WTC11 (cell line): ENCODE measurements at regions not wholly inside any gene's neighbourhood (a gene's known extent, or its start where the extent isn't known, plus 50 kb on each side); places are given as distances from the start of the nearest gene placed in this dataset.

Experiments used
- ATAC-seq: fragments of 200-7000 bp; cut with Tn5 transposase; 2 replicates; pipeline ENCODE4 v1.10.0; 2021; ENCODE audit warnings: mild to moderate bottlenecking, moderate library complexity
- CTCF ChIA-PET: fragments of 300-600 bp; sonication (Branson Sonifier 250); formaldehyde crosslinking; loops from one replicate; lab custom pipeline; 2021; ENCODE audit warnings: antibody characterized with exemption; lab: Charles Lee
- POLR2A ChIA-PET: fragments of 350-600 bp; sonication (Branson Sonifier 250); formaldehyde crosslinking; loops from one replicate; lab custom pipeline; 2021; ENCODE audit warnings: antibody characterized with exemption; lab: Charles Lee
- DNase-seq: peaks from one replicate; pipeline ENCODE4 v3.0.0; 2021; ENCODE audit warnings: low spot score
- H3K27ac Mint-ChIP-seq: 2 replicates; pipeline ENCODE4 v1.8.0; 2021; ENCODE audit warnings: mixed read lengths
- H3K27me3 Mint-ChIP-seq: 2 replicates; pipeline ENCODE4 v1.8.0; 2021; ENCODE audit warnings: low read depth, mild to moderate bottlenecking, moderate library complexity, mixed read lengths
- H3K36me3 Mint-ChIP-seq: 2 replicates; pipeline ENCODE4 v1.8.0; 2021; ENCODE audit warnings: mixed read lengths
- H3K4me1 Mint-ChIP-seq: 2 replicates; pipeline ENCODE4 v1.8.0; 2022; ENCODE audit warnings: mixed read lengths
- H3K4me3 Mint-ChIP-seq: 2 replicates; pipeline ENCODE4 v1.8.0; 2021; ENCODE audit warnings: mild to moderate bottlenecking, moderate library complexity, mixed read lengths
- H3K9me3 Mint-ChIP-seq: 2 replicates; pipeline ENCODE4 v1.8.0; 2021; ENCODE audit warnings: mixed read lengths
- CBFB ChIP-seq: sonication (generic); formaldehyde crosslinking; IDR thresholded peaks from 2 replicates; pipeline ENCODE4 v1.8.1; 2022; ENCODE audit warnings: mild to moderate bottlenecking, low read depth, missing genetic modification reagents
- EMX1 ChIP-seq: fragments of 250-450 bp; sonication (Bioruptor Pico); IDR thresholded peaks from 2 replicates; pipeline ENCODE4 v1.8.0; 2021; ENCODE audit warnings: mild to moderate bottlenecking
- ESRRA ChIP-seq: sonication (generic); formaldehyde crosslinking; IDR thresholded peaks from 2 replicates; pipeline ENCODE4 v1.8.1; 2022; ENCODE audit warnings: mild to moderate bottlenecking, missing genetic modification reagents, borderline replicate concordance
- FOXK1 ChIP-seq: sonication (generic); formaldehyde crosslinking; IDR thresholded peaks from 2 replicates; pipeline ENCODE4 v1.8.0; 2022; ENCODE audit warnings: mild to moderate bottlenecking, moderate library complexity, missing genetic modification reagents
- FOXP1 ChIP-seq: sonication (generic); formaldehyde crosslinking; IDR thresholded peaks from 2 replicates; pipeline ENCODE4 v1.8.0; 2022; ENCODE audit warnings: missing genetic modification reagents, mild to moderate bottlenecking, moderate library complexity, borderline replicate concordance
- GABPB1 ChIP-seq: sonication (generic); formaldehyde crosslinking; IDR thresholded peaks from 2 replicates; pipeline ENCODE4 v1.8.1; 2023; ENCODE audit warnings: mild to moderate bottlenecking, missing genetic modification reagents
- NR1H2 ChIP-seq: sonication (generic); formaldehyde crosslinking; IDR thresholded peaks from 2 replicates; pipeline ENCODE4 v1.9.0; 2021; ENCODE audit warnings: mild to moderate bottlenecking, moderate library complexity, missing genetic modification reagents
- PRDM15 ChIP-seq: sonication (generic); formaldehyde crosslinking; IDR thresholded peaks from 2 replicates; pipeline ENCODE4 v1.8.0; 2022; ENCODE audit warnings: missing genetic modification reagents
- PREB ChIP-seq: sonication (generic); formaldehyde crosslinking; IDR thresholded peaks from 2 replicates; pipeline ENCODE4 v1.8.1; 2022; ENCODE audit warnings: mild to moderate bottlenecking, missing genetic modification reagents, moderate library complexity, borderline replicate concordance
- RELA ChIP-seq: sonication (generic); formaldehyde crosslinking; IDR thresholded peaks from 2 replicates; pipeline ENCODE4 v1.8.1; 2022; ENCODE audit warnings: missing genetic modification reagents, mild to moderate bottlenecking, borderline replicate concordance
- ZBTB21 ChIP-seq: sonication (generic); formaldehyde crosslinking; IDR thresholded peaks from 2 replicates; pipeline ENCODE4 v1.8.1; 2023; ENCODE audit warnings: mild to moderate bottlenecking, missing genetic modification reagents, borderline replicate concordance
- ZBTB43 ChIP-seq: sonication (generic); formaldehyde crosslinking; IDR thresholded peaks from 2 replicates; pipeline ENCODE4 v1.8.1; 2023; ENCODE audit warnings: mild to moderate bottlenecking, missing genetic modification reagents
- ZNF219 ChIP-seq: sonication (generic); formaldehyde crosslinking; IDR thresholded peaks from 2 replicates; pipeline ENCODE4 v1.8.0; 2023; ENCODE audit warnings: missing genetic modification reagents, mild to moderate bottlenecking, borderline replicate concordance
- ZNF232 ChIP-seq: sonication (generic); formaldehyde crosslinking; IDR thresholded peaks from 2 replicates; pipeline ENCODE4 v1.8.0; 2022; ENCODE audit warnings: mild to moderate bottlenecking, missing genetic modification reagents
- ZNF263 ChIP-seq: sonication (generic); formaldehyde crosslinking; IDR thresholded peaks from 2 replicates; pipeline ENCODE4 v1.8.1; 2022; ENCODE audit warnings: low read depth, mild to moderate bottlenecking, moderate library complexity, missing genetic modification reagents
- ZNF317 ChIP-seq: sonication (generic); formaldehyde crosslinking; IDR thresholded peaks from 2 replicates; pipeline ENCODE4 v1.8.1; 2023; ENCODE audit warnings: low read depth, mild to moderate bottlenecking, moderate library complexity, missing genetic modification reagents, borderline replicate concordance
- ZNF423 ChIP-seq: fragments of 250-450 bp; sonication (Bioruptor Pico); IDR thresholded peaks from 2 replicates; pipeline ENCODE4 v2.1.2; 2022; ENCODE audit warnings: mild to moderate bottlenecking, moderate library complexity
- ZNF671 ChIP-seq: fragments of 250-450 bp; sonication (Bioruptor Pico); IDR thresholded peaks from 2 replicates; pipeline ENCODE4 v1.8.0; 2021; ENCODE audit warnings: mild to moderate bottlenecking
- TF ChIP-seq, protein P1 (sequence below): sonication (generic); formaldehyde crosslinking; IDR thresholded peaks from 2 replicates; pipeline ENCODE4 v1.8.1; 2022; ENCODE audit warnings: missing genetic modification reagents, borderline replicate concordance
- TF ChIP-seq, protein P2 (sequence below): sonication (generic); formaldehyde crosslinking; IDR thresholded peaks from 2 replicates; pipeline ENCODE4 v1.8.1; 2022; ENCODE audit warnings: low read depth, missing genetic modification reagents, borderline replicate concordance
- TF ChIP-seq, protein P3 (sequence below): sonication (generic); formaldehyde crosslinking; IDR thresholded peaks from 2 replicates; pipeline ENCODE4 v1.8.1; 2023; ENCODE audit warnings: mild to moderate bottlenecking, missing genetic modification reagents, moderate library complexity

DNA sequence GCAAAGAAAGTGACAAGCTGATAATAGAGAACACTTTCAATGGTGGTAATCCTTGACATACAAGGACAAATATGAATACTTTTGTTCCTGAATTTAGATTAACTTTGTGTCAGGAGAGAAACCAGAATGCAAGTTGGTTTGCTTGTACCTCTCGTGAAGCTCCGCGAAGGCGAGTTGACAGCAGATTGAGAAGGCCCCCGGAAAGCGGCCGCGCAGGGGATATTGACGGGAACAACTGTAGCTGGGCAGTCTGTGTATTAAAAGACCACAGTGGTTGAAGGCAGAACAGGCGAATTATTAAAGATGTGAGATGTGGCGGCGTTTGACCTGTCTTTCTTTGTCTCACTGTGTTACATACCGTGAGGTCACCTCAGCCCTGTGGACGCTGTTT is 175.8 kb upstream of the RALGAPA2 start:
- ChIA-PET CTCF (interaction anchor here (0.6 to 1.0 kb wide), 3 partner anchors 24 to 348 kb away, joined by 3 read pairs; no protein-coding TSS in a partner anchor), POLR2A (no interaction called here)

GRCh38 chr20:20887593-20888265 is 175.3 kb upstream of the RALGAPA2 start:
- Mint-ChIP-seq H3K36me3 (no peaks in the 10 kb centered on the region), H3K27ac (peak overlapping the region; percentile 31; the same call in 1 of the 2 replicates), H3K27me3 (no peaks in the 10 kb centered on the region), H3K4me1 (peaks cover 40% of the 10 kb centered on the region), H3K9me3 (peaks cover 3% of the 10 kb centered on the region; the same call in 1 of the 2 replicates), H3K4me3 (no peak overlapping the region)
- ATAC-seq (peak; percentile 81), DNase-seq (peak; percentile 54)
- ChIA-PET POLR2A (no interaction called here), CTCF (interaction anchor here (0.6 to 1.0 kb wide), 5 partner anchors 24 to 618 kb away, joined by 3 to 6 read pairs (median 3); no protein-coding TSS in a partner anchor)
- TF ChIP-seq GABPB1 (CRISPR knock-in tag) (no peak), ZBTB21 (CRISPR knock-in tag) (no peak), EMX1 (CRISPR knock-in tag) (no peak), ZNF423 (peak; percentile 69)

More for the DNA sequence above, 175.8 kb upstream of the RALGAPA2 start:
- TF ChIP-seq FOXK1 (CRISPR knock-in tag) (no peak), ZBTB21 (CRISPR knock-in tag) (no peak), ZNF317 (no peak), ZNF232 (CRISPR knock-in tag) (no peak)
- TF ChIP-seq, protein P1, sequence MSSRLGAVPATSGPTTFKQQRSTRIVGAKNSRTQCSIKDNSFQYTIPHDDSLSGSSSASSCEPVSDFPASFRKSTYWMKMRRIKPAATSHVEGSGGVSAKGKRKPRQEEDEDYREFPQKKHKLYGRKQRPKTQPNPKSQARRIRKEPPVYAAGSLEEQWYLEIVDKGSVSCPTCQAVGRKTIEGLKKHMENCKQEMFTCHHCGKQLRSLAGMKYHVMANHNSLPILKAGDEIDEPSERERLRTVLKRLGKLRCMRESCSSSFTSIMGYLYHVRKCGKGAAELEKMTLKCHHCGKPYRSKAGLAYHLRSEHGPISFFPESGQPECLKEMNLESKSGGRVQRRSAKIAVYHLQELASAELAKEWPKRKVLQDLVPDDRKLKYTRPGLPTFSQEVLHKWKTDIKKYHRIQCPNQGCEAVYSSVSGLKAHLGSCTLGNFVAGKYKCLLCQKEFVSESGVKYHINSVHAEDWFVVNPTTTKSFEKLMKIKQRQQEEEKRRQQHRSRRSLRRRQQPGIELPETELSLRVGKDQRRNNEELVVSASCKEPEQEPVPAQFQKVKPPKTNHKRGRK (CRISPR knock-in tag) = no peak
- TF ChIP-seq, protein P2, sequence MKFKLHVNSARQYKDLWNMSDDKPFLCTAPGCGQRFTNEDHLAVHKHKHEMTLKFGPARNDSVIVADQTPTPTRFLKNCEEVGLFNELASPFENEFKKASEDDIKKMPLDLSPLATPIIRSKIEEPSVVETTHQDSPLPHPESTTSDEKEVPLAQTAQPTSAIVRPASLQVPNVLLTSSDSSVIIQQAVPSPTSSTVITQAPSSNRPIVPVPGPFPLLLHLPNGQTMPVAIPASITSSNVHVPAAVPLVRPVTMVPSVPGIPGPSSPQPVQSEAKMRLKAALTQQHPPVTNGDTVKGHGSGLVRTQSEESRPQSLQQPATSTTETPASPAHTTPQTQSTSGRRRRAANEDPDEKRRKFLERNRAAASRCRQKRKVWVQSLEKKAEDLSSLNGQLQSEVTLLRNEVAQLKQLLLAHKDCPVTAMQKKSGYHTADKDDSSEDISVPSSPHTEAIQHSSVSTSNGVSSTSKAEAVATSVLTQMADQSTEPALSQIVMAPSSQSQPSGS (CRISPR knock-in tag) = no peak
- TF ChIP-seq, protein P3, sequence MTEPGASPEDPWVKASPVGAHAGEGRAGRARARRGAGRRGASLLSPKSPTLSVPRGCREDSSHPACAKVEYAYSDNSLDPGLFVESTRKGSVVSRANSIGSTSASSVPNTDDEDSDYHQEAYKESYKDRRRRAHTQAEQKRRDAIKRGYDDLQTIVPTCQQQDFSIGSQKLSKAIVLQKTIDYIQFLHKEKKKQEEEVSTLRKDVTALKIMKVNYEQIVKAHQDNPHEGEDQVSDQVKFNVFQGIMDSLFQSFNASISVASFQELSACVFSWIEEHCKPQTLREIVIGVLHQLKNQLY (CRISPR knock-in tag) = no peak
- peak overlapping the region; percentile 31; the same call in 1 of the 2 replicates for H3K27ac Mint-ChIP-seq
- peaks cover 45% of the 10 kb centered on the region for H3K4me1 Mint-ChIP-seq
- H3K4me3 Mint-ChIP-seq = no peak overlapping the region
- H3K36me3 Mint-ChIP-seq = no peaks in the 10 kb centered on the region
- DNase-seq = no peak
- H3K27me3 Mint-ChIP-seq = no peaks in the 10 kb centered on the region
- ATAC-seq = no peak
- no peaks in the 10 kb centered on the region for H3K9me3 Mint-ChIP-seq

- ChIA-PET POLR2A (no interaction called here), CTCF (no interaction called here)
- Mint-ChIP-seq H3K27me3 (no peaks in the 10 kb centered on the region), H3K36me3 (no peaks in the 10 kb centered on the region), H3K4me3 (no peak overlapping the region), H3K4me1 (peaks cover under 1% of the 10 kb centered on the region; the same call in 1 of the 2 replicates), H3K27ac (no peak overlapping the region), H3K9me3 (peaks cover 21% of the 10 kb centered on the region)
- DNase-seq (no peak), ATAC-seq (no peak)
- no peak for TF ChIP-seq ESRRA
- no peak for TF ChIP-seq ZNF671 (CRISPR knock-in tag)
- TF ChIP-seq FOXP1 = no peak
- TF ChIP-seq RELA (CRISPR knock-in tag) = no peak
- TF ChIP-seq ZNF219 (CRISPR knock-in tag) = no peak
- no peak for TF ChIP-seq CBFB (CRISPR knock-in tag)
- TF ChIP-seq ZBTB21 (CRISPR knock-in tag) = no peak
- no peak for TF ChIP-seq NR1H2 (CRISPR knock-in tag)
- TF ChIP-seq PRDM15 (CRISPR knock-in tag) = no peak
- TF ChIP-seq ZNF263 (CRISPR knock-in tag) = no peak
- no peak for TF ChIP-seq PREB (CRISPR knock-in tag)
- no peak for TF ChIP-seq ZBTB43 (CRISPR knock-in tag)
- no peak for TF ChIP-seq FOXK1 (CRISPR knock-in tag)
Measured at GRCh38 chr20:20881808-20882207, 169.4 kb upstream of the RALGAPA2 start.
